DMS53 treated with DMSO at 0.1 percent for 48 hours (cell line): ENCODE measurements at regions not wholly inside any gene's neighbourhood (a gene's known extent, or its start where the extent isn't known, plus 50 kb on each side); places are given as distances from the start of the nearest gene placed in this dataset.
"Not testable (repeated sequence)": the region's sequence is repeated elsewhere in the genome, so short reads cannot be mapped to it uniquely, and the experiment has no call there.

Source experiments
- DNase-seq: peaks from one replicate; lab custom pipeline; 2025; ENCODE audit not compliant: unreplicated experiment; lab: John Stamatoyannopoulos, UW

DNA sequence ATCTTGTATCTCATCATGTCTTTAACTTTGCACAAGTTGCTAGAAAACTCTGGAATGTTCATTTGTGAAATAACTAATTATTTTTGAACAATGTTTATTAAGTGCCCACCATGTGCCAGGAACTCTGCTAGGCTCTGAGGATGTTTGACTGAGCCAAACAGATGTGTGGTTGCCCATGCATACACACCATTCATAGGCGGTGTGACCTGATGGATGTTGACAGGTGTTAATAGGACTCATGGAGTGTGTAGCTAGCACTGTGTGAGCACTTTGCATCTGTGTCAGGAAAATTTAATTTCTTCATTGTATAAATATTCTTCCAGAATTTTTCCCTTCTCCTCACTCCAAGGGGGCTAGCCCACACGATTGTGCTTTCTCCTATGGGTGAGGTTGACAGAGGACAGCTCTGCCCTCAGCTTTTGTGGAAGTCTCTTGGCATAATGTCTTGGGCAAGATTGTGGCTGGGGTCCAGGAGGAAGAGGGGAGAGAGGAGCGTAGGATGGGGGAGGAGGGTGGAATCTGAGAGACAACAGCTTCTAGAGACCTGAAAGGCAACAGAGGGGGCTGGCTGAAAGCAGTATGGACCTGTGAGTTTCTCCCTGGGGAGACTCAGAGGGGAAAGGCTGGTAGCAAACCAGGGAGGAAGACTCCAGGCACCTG is 214.6 kb upstream of the CXCR4 start:
- no peak for DNase-seq

DNA sequence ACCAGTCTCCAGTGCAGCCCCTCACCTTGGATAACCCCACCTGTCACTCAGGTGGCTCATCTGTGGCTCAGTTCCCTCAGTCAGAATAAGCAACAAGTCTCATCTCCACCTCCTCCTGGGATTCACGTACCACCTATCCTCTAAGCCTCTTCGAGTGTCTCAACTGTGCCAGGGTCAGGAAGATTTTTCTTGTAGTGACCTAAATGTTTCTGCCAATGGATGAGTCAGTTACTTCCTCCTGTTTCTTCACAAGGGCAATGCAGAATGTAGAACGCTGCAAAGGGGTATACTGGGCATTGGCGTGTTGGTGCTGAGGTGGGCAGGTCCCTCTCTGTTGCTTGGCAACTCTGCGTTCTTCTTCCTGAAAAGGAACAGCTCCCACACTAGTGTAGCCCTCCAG is 213.3 kb upstream of the CXCR4 start:
- DNase-seq = no peak

DNA sequence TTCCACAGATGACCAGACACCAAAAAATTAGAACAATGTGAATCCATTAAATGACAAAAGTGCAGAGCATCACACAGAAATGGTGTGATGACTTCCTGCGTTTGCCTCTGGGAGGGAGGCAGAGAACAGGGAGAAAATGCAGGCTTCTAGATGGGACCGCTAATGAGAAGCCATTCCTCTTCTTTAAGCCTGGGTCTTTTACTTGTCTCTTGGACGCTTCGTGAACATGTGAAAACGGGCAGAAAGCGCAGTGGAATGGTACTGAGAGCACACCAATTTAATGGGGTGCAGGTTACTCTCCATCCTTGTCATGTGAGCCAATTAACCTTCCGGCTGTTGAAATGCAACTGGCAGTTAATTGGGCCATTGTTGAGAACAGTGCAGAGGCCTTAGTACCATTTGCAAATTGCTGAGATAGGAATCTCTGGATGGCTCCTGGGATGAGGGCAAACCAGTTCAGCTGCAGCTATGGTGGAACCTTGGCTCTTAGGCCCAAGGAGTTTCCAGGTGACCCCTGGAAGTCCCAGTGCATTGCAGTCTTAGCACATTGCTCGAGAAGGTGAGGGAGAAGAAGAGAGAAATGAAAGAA is 210.4 kb upstream of the CXCR4 start:
- DNase-seq = no peak

DNA sequence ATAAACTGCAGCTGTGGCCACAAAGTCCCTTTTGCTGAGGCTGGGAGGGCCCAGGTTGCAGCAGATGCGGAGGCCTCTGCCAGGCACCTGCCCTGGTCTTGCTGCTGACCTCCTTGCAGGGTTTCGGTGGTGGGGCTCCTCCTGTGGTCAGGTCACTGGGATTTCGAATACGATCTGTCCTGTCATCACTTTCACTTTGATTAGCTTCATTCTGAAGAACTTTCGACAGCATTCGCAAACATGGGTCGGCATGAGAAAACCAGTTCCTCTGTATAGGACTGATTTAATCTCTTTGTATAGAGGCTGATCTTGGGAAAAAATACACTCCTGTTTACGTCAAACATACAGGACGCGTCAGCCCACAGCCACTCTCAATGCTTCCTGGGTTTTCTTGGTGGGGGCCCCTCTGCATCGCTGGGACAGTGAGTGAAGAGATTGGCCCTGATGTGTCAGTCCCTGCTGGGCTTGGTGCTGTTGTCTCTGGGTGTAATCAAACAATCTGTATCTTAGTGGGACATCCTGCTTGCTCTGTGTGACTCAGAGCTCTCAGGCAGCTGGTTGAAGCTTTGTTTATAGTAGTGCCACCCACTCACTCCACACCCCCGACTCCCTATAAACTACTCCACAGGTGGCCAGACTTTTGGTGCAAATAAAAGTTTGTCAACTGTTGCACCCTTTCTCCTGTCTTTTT is 209.4 kb upstream of the CXCR4 start:
- DNase-seq = peak; percentile 52

DNA sequence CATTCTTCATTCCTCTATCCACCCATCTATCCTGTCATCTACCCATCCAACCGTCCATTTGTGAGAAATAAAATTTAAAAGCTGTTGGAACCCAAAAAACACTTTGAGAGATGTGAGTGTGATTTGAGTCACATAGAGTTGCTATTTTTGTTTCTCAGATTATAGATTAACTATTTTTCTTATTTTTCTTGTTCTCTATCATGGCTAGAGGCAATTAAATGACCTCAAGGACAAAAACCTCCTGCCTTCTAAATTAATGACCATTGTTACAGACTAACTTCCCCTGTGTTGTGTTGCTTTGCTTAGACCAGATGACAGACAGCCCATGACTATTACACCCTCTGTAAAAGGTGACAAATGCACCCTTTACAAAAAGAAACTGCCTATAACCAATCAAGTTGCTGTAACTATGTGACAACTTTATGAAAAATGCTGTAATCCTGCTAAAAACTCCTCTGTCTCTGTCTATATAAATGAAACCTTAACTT is 207.9 kb upstream of the CXCR4 start:
- no peak for DNase-seq

DNA sequence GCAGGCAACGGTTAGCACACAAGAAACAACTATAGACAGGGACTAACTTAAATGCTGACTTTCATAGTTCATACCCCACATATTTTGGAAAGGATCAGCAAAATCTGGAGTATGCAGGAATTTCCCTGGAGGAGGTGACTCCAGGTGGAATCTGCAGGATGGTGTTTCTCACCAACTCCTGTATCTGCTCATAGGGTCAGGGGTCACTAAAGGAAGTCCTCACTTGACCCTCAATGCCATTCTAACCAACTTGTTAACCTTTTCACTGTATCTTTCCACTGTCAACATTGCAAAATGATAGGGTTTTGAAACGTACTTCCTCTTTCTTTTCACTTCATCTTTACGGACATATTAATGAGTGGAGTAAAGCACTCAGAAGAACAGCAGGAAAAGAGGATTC is 207.0 kb upstream of the CXCR4 start:
- no peak for DNase-seq

DNA sequence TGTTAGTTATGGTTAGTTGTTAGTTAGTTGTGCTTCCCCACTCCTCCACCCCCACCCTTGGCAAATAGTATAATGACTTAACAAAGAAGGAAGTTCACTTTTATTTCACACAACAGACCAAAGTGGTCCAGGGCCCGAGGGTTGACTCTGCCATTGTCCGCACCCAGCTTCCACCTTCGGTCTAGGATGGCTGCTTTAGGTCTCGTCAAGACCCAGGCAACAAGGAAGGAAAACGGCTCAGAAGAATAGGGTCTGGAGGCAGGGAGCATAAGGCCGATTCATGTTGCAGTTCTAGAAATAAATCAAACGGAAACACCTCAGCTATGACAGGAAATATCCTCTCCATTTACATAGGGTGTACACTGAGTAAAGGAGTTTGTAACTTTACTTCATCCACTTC is 206.0 kb upstream of the CXCR4 start:
- no peak for DNase-seq

DNA sequence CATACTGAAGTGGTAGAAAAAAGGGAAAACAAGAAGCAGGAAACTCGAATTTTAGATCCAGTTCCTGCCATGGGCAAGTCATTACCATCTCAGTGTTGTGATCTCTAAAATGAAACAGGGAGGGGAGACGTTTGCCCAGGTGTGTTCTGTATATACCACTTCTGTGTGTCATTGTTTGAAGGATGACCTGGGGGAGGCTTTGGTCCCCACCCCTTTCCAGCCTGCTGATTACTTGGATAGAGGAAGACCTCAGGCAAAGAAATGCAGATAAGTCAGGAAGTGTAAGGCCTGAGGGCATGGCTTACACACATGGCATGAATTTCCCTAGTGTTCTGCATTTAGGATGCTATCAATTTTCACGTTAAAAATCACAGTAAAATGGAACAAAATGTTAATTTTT is 205.2 kb upstream of the CXCR4 start:
- DNase-seq = no peak

DNA sequence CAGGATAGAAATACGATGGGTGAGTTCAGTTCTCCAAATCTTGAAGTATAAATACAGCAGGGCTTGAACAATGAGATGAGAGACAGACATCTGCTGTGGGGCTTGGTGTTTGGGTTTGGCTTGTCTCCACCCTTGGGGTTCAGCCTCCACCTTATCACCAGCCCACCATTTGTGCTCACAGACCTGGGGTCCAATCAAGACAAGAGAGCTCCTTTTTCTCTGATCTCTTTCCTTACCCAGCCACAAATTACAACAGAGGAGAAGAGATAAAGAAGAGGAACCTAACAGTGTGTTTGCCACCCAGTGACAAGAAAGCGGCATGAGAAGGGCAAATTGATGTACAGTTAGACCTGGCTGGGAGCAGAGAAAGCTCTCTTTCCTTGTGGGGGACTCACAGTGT is 204.5 kb upstream of the CXCR4 start:
- no peak for DNase-seq

DNA sequence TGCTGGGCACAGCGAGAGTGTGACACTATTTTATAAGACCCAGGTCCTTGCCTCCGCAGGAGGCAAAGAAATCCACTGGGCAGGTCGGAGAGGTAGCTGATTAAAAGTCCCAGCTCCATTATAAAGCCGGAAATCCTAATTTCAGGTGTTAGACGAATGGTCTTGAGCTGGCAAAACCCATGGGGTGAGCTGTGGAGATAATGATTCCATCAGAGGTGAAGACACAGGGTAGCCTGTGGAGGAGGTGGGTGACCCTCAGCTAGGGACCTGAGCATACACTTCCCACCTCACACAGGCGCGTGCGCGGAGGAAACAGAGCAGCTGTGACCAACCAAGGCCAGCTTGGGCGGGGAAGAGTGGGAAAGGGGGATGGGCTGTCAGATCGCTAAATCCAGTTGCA is 201.7 kb upstream of the CXCR4 start:
- DNase-seq = no peak

DNA sequence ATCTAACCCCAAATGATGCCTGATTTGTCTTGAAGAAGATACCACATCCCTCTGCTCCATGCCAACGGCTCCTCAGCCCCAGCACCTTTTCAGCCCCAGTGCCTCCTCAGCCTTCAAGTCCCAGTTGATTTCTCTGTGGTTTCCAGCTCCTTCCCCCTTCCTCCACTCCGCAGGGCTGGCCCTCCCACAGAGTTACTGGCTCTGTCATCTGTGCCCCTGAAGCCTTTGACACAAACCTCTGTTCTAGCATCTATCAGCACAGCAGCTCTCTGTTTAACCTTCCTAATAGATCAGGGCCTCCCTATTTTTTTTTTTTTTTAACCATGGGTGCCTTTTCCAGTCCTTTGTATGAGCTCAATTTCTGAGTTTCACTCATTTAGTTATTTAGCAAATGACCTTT is 201.3 kb upstream of the CXCR4 start:
- DNase-seq = no peak

DNA sequence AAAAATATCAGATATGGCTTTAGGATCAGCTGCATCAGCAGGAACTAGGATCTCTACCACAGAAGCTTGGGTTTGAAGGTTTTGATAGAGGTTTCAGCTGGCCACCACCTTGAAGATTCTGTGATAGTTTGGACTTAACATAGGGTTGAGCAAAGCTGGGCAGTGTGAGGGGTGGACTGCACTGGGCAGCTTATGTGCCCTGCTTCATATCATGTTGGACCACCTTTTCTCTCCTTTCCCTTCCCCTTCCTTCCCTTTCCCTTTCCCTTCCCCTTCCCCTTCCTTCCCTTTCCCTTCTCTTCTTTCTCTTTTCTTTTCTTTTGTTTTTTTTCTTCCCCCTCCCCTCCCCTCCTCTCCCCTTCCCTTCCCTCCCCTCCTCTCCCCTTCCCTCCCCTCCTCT is 196.3 kb upstream of the CXCR4 start:
- no peak for DNase-seq

DNA sequence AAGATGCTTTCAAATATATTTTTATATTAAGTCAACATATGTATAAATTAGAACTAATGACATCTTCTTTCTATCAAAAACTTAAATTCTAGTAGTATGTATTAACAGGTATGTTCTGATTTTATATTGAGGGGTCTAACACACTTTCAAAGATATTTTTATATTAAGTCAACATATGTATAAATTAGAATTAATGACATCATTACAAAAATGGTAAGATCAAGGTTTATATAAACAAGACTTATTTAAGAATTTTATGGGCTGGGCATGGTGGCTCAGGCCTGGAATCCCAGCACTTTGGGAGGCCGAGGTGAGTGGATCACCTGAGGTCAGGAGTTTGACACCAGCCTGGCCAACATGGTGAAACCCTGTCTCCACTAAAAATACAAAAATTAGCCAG is 194.6 kb upstream of the CXCR4 start:
- not testable (repeated sequence) for DNase-seq

DNA sequence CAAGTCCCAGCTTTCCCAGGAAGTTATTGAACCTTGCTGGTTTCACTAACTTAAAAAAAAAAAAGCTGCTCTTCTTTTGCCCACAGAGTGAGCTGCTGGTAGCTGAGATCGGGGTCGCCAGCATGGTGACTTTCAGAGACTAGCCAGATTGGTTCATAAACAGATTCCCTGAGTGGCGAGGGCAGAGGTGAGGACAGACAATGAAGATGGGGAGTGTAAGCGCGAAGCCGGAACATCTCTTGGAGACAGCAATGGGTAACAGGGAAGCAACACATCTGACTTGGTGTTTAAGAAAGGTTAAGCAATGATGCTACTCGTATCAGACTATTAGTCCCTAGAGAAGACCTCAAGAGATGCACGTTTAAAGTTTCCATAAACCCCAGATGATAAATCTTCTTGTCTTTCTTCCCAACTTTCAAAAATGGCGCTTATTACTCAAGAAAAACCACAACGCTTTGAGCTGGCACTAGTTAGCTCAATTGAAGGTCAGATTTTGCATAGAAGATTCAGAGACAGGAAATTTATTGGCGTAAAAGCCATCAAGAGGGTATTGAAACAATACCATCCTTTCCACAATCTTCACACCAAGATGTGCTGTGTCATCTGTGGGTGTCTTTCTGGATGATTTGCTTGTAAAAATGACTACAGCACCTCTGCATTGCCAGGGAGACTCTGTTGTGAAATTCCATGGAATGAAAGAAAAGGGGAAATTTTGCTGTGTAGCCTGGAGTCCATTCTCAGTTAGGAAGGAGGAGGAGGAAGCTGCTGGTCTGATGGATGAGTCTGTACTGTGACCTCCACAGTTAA is 193.1 kb upstream of the CXCR4 start:
- DNase-seq = no peak

DNA sequence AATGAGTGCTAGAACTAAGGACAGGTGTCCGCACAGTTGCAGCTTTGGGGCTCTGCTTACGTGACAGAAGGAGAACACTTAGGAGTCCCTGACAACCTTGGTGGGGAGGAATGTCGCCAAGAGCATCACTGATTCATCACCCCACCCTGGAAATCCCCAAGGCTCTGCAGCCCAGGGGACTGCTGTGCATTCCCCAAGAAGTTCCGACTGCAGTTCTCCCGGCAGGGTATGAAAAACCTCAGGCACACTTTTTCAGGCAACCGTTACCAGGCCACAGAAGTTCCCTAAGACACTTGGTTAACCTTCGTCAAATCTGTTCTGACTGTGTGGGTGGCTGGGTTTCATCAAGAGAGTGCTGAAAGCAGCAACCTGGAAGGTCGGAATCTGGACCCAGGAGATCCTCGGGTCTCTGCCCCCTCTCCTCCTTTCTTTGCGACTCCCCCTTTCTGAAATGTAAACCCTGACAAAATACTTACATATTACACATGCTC is 192.1 kb upstream of the CXCR4 start:
- DNase-seq = no peak

DNA sequence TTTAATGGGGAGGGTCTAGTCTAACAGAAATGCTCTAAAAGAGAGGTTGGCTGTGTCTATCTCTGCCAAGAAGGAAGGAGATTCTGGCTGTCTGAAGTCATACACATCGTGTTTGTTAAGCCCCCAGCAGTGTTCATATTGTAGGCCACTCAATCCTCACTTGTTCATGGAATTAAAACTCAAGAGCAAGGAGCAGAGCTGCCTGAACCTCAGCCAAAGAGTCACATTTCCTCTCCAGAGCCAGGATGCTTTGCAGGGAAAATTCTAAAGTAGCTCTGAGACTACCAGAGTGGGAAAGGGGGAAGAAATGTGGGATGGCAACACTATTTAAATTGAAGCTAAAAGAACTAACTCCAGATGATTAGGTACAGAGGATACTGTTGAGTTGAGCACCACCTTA is 190.7 kb upstream of the CXCR4 start:
- no peak for DNase-seq

DNA sequence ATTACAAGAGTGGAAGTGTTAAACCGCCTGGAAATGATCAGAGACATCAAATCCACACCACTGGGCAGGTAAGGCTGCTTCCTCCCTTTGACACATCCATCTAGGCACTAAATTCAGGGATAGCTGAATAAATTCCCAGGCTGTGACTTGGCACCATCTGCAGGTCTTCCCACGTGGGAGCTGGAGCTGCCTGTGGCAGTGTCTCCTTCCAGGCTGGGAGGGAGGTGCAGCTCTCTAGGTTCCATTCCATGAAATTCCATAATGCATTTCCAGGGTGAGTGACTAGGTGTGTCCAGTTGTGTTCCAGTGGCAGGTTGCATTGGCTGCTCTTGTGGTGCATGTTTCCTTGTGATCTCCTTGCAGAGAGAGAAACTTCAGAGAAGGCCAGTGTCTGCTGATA is 188.9 kb upstream of the CXCR4 start:
- DNase-seq = no peak

DNA sequence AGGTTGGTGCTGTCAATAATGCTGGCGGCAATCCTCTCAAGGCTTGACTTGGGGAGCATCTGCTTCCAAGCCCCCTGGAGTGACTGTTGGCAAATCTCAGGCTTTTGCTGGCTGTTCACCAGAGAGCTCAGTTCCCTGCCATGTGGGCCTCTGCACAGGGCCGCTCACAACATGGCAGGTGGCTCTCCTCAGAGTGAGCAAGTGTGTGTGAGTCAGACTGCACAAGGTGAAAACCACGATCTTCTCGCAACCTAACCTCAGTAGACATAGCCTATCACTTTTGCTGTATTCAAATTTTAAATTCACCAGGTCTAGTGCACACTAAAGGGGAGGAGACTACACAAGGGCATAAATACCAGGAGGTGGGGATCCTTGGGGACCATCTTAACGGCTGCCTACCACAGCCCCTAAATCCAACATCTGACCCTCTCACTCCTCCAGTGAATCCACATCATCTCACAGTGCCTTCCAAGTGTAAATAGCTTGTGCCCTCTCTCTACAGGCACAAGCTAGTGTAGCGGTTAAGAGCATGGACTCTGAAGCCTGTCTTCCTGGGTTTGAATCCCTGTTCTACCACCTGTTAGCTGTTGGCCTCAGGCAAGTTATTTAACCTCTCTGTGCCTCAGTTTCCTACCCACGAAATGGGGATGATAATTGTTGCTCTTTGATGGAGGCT is 187.7 kb upstream of the CXCR4 start:
- DNase-seq = no peak

DNA sequence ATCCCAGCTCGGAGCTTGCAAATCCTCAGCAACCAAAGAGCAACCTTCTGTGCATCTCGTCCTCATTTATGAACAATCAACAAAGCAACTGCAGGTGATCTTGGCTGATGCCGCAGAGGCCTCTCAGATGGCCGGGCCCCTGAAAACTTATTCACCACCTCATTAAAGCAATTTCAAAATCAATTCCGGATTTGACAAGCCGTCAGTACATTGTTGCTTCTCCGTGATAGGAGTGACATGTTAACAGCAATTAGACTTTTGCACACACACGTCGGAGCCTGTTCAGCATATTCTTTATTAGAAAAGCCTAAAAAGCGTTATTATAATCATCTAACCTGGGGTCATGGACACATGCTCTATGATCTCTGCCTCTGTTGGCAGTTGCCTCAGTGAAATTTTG is 183.1 kb upstream of the CXCR4 start:
- DNase-seq = no peak

DNA sequence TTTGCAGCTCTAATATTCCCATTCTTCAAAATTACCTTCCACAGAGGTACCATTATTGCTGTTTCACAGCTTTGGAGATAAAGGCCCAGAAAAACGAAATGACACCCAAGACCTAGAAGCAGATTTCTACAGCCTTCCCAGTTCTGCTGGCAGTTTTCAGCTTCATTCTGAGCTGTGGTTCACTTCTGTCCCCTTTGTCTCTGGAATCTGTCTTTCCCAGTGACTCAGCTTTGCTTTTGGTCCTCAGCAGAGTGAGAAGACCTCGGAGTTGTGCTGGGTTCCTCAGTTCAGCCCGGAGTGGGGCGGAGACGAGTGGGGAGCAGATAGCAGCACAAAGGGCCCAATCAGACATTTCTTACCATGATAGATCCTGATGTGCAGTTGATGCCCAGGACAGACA is 180.7 kb upstream of the CXCR4 start:
- no peak for DNase-seq

DNA sequence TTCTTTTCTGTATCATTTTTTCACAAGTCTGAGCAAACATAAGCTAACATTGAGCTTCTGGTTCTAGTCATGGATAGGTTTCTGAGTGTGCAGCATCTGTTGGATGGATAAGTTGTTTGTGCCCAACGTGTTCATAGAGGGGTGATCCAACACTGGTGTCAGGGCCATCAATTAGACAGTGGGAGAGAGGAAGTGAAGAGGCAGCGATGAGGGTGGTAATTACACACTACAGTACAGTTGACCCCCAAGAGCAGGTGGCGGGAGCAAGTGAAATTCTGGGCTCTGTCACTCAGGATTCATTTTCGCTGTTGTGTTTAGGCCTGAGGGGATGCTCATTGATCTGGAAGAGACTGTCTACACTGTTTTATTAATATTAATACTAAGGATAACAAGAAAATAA is 180.0 kb upstream of the CXCR4 start:
- no peak for DNase-seq
